T1000 (cell line): ENCODE measurements at regions not wholly inside any gene's neighbourhood (a gene's known extent, or its start where the extent isn't known, plus 50 kb on each side); places are given as distances from the start of the nearest gene placed in this dataset.
"Not testable (repeated sequence)": the region's sequence is repeated elsewhere in the genome, so short reads cannot be mapped to it uniquely, and the experiment has no call there.

Source experiments
- DNase-seq: peaks from one replicate; lab custom pipeline; 2025; ENCODE audit warnings: mixed read lengths; lab: John Stamatoyannopoulos, UW

GRCh38 chr3:95759614-95760301, 1054.6 kb upstream of the EPHA6 start:
- DNase-seq = no peak

DNA sequence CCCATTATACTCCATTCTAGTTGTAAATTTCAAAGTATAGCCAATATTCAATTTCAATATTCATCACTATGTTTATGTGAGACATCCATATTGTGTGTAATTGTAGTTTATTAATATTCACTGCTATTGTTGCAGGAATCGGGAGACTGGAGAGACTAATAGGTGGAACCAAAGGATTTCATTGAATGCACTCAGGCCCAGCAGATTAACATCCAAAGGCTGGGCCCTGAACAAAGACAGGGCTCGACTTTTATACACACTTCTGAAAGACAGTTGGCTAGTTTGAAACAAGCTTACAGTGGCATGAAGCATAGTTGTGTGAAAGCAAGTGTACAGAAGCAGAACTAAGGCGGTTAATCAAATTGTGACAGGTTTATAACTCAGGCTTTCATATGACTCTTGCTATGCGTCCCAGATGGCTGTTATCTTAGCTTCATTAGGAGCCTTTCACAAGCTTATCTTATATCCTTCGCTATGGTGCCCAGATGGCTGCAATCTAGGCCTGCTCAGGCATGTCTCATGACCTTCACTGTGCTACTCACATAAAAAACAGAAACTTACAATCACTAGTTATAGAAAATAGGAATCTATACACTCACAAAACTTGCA, 1038.8 kb upstream of the EPHA6 start:
- no peak for DNase-seq

GRCh38 chr3:95781598-95781997, 1032.8 kb upstream of the EPHA6 start:
- no peak for DNase-seq

DNA sequence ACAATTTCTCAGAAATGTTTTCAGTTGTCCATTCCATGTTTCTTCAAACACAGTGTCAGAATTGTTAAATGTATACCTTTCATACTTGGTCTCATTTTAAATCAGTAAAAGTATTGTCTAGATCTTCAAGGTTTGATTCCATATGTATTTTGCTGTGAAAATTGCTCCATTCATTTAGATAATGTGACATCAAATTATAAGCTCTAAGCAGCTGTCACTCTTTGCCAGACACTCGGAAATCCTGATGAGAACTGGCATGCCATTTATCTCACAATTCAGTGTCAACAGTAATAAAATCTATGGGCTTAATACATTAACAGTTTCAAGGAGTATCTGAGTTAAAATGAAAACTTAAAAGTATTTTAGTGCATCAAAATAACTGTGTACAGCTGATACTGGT, 1025.3 kb upstream of the EPHA6 start:
- DNase-seq = no peak

GRCh38 chr3:95797081-95797480, 1017.3 kb upstream of the EPHA6 start:
- DNase-seq = no peak

DNA sequence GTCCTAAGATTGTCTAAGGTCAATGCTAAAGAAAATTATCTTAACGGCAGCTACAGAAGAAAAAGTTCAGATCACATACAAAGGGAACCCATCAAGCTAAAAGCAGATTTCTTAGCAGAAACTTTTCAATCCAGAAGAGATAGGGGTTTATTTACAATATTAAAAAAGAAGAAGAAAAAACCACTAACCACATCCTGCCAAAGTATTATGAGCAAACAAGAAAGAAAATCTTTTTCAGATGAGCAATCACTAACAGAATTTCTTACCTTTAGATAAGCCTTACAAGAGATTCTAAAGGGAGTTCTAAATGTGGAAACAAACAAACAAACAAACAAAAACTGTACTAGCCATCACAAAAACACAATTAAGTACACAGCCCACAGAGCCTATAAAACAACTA, 1015.8 kb upstream of the EPHA6 start:
- DNase-seq = no peak

GRCh38 chr3:95810462-95810861, 1003.9 kb upstream of the EPHA6 start:
- DNase-seq = no peak

DNA sequence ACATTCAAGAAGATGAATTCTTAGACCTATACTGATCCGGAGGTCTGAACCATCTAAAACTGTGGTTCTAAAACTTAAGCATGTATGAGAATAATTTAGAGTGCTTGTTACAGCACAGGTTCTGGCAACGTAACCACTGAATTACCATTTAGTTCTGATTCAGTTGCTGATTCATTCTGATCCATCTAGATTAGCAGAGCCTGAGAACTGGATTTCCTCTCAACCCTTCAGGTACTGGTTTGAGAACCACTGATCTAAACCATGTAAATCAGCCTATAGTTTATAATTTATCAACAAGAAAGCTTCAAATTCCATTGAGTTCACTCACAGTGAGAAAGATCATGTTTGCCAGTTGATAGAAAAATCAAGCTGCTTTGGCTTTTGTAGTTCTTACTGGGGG, 1001.1 kb upstream of the EPHA6 start:
- DNase-seq = no peak

DNA sequence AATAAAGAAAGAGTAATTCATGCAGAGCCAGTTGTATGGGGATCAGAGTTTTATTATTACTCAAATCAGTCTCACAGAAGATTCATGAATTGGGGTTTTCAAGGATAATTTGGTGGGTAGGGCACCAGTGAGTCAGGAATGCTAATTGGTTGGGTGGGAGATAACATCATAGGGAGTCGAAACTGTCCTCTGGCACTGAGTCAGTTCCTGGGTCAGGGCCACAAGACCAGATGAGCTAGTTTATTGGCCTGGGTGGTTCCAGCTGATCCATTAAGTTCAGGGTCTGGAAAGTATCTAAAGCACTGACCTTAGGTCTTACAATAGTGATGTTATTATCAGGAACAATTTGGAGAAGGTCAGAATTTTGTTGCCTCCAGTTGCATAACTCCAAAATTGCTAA, 998.6 kb upstream of the EPHA6 start:
- peak; percentile 5 for DNase-seq

DNA sequence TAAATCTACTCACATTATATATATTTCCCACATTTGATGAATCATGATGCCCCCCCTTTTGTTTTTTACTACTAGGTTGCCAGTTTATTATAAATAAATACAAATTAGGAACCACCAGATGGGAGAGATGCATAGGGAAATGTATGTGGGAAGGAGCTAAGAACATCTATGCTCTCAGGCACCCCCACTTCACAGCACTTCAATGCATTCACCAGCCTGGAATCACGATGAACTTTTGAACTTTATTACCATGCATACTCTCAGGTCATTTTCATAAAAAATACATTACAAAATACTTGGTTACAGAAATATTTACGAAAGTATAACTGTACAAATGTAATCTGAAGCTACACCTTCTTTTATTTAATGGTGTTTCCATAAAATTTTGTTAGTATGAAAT, 988.0 kb upstream of the EPHA6 start:
- DNase-seq = no peak

DNA sequence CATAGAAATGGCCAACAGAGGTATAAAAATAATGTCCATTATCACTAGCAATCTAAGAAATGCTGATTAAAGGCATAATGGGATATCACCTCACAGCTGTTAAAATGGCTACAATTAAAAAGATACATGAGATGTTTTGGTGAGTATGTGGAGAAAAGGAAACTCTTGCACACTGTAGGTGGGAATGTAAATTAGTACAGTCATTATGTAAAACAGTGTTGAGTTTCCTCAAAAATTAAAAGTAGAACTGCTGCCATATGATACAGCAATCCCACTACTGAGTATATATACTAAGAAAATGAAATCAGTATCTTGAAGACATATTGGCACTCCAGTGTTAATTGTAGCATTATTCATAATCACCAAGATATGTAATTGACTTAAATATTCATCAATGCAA, 982.2 kb upstream of the EPHA6 start:
- DNase-seq = no peak

DNA sequence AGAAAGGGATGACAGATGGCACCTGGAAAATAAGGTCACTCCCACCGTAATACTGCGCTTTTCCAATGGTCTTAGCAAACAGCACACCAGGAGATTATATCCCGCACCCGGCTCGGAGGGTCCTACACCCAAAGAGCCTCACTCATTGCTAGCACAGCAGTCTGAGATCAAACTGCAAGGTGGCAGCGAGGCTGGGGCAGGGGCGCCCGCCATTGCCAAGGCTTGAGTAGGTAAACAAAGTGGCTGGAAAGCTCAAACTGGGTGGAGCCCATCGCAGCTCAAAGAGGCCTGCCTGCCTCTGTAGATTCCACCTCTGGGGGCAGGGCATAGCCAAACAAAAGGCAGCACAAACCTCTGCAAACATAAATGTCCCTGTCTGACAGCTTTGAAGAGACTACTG, 953.8 kb upstream of the EPHA6 start:
- not testable (repeated sequence) for DNase-seq

DNA sequence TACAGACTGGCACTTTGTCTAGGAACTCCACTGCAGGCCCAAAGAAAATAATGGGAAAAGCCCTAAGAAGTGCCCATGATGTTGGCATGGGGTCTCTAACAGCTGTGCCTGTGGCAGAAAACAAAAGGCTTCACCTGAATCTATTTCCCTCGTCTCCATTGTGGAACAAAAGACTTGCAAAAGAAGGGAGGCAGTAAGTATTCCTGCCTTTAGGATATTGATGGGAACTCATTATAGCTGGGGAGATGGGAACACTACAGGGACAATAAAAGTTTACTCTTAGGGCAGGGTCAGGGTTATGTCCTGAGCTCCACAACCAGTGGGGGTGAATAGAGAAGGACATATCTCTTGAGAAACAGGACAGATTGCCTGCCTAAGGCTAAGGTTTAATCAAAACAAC, 930.6 kb upstream of the EPHA6 start:
- no peak for DNase-seq

GRCh38 chr3:95886616-95887015, 927.8 kb upstream of the EPHA6 start:
- no peak for DNase-seq

- DNase-seq = no peak
These were observed 927.3 kb upstream of the EPHA6 start for GRCh38 chr3:95887114-95887513.

DNA sequence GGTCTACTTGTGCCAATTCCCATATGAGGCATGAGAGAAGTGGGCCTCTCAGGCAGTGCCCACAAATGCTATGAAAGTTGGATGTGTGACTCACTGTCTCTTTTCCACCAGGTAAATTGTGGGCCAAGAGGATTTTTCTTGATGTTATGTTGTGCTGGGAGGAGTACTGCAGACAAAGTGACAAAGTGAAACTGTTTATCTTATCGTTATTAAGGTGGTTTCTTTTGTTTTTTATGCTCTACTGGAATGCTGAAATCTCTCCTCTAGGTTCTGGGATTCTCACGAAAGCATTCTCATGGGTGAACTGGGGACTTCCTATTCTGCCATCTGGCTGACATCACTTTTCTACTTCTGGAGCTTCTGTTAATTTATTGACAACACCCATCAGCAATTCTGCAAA, 919.6 kb upstream of the EPHA6 start:
- no peak for DNase-seq

DNA sequence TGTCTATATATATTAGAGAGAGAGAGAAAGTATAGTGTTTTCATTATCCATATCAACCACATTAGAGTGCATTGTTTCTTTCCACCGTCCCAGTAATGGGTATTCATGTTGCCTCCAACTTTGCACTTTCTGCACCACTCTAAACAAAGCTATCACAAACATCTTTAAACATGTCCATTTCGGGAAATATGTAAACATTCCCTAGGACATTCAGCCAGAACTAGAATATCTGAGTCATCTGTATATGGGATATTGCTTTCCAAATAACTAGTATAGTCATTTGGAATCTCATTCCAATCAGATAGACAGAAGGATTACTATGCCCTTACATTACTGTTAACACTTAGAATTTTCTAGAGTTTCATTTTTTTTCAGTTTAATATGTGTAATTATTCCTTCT, 914.9 kb upstream of the EPHA6 start:
- no peak for DNase-seq

- no peak for DNase-seq
These were observed 914.5 kb upstream of the EPHA6 start for GRCh38 chr3:95899911-95900310.

DNA sequence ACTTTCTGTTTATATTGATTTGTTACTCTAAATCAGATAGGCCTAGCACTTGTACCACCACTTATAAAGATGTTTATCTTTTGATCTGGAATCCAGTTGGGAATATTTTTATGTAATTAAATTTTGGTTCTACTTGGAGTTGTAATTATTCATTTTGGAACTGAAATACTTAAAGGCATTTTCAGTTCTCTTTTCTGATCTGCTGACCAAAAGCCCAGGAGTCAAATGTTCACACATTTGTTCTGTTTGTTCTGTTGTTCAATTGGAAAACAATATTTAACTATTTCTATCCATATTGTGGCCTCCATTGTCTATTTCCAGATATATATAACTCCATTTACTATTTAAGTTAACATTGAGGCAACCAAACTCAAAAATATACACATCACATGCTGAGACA, 912.4 kb upstream of the EPHA6 start:
- DNase-seq = no peak

GRCh38 chr3:95905182-95905581, 909.2 kb upstream of the EPHA6 start:
- no peak for DNase-seq

GRCh38 chr3:95911767-95912166, 902.6 kb upstream of the EPHA6 start:
- no peak for DNase-seq

DNA sequence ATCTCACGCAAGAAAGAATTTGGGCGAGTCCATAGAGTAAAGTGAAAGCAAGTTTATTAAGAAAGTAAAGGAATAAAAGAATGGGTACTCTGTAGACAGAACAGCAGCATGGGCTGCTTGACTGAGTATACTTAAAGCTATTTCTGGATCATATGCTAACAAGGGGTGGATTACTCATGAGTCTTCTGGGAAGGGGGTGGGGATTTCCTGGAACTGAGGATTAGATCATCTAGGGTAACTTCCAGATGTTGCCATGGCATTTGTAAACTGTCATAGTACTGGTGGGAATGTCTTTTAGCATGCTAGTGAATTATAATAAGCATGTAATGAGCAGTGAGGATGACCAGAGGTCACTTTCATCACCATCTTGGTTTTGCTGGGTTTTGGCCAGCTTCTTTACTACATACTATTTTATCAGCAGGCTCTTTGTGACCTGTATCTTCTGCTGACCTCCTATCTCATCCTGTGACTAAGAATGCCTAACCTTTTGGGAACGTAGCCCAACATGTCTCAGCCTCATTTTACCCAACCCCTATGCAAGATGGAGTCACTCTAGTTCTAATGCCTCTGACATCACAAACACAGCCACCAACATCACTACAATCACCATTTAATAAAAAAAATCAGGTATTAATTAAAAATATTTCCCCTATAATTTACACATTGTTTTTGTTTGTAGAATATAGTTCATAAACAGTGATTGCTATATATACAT, 890.7 kb upstream of the EPHA6 start:
- DNase-seq = peak; percentile 58

DNA sequence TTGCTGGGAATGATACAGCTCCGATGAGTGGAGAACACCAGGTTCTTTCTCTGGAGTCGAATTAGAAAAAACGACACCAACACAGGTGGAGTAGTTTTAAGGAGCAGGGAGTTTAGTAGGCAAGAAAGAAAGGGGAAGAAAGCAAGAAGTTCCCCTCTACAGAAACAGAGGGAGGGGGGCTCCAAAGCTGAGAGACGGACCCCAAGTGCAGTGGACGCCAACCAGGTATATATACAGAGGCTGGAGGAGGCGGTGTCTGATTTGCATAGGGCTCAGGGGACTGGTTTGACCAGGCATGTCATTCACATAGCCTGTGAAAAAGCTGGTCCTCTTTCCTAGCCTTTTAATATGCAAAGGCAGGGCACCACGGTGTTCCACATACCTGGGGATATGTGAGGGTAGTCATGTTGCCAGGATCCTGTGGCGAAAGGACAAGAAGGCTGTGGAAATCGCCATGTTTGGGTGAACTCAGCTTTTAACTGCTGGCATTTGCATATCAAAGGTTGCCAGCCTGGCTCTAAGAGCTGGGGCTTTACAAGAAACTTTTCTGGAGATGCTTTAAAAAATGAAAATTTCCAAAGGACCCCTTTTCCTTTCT, 887.4 kb upstream of the EPHA6 start:
- DNase-seq = no peak
